GM18873 (cell line): ENCODE measurements at regions not wholly inside any gene's neighbourhood (a gene's known extent, or its start where the extent isn't known, plus 50 kb on each side); places are given as distances from the start of the nearest gene placed in this dataset.

Experiments
- ATAC-seq: cut with Tn5 transposase; IDR thresholded peaks from one replicate; pipeline ENCODE4 v1.9.1; 2021; ENCODE audit warnings: mild to moderate bottlenecking, moderate library complexity, moderate number of reproducible peaks; ENCODE audit not compliant: unreplicated experiment, low FRiP score

DNA sequence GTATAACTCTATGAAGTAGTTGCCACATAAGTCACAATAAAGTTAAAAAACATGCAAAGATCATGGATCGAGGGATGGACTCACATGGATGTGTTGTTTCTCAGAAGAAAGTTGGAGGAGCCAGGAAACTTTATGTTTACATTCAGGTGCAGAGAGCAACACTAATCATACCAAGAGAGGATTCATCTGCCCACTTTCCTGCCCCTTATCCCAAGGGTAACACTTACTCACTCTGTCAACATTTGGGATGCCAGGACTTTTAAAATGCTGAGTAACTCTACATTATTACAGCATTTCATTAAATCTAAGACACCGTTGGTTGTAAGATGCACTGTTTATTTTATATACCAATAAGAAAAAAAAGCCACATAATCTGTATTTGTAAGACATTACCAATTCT, 170.4 kb downstream of the KCNE4 start:
- no peak for ATAC-seq

DNA sequence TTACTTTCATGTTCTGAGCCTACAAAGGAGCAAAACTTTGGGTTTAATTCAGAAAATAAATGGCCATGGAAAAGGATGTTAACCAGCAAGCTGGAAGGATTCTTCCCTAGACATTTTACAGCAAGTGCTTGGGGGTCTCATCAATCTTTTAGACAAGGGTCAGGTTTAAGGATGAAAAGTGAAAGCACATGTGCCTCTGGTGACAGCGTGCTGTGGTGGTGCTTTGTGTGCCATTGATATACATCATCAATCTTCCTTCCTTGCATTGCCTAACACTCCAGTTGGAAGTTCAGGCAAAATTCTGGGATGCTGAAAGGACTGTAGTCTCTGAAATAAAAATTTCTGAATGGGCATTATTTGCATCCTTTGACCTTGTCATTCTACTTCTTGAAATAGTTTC, 171.2 kb downstream of the KCNE4 start:
- ATAC-seq = no peak

- ATAC-seq = no peak
Observed at GRCh38 chr2:223225266-223225665, 173.3 kb downstream of the KCNE4 start.

- ATAC-seq = no peak
Observed at GRCh38 chr2:223226264-223226663, 174.3 kb downstream of the KCNE4 start.

GRCh38 chr2:223227338-223227737, 175.3 kb downstream of the KCNE4 start:
- ATAC-seq = no peak

DNA sequence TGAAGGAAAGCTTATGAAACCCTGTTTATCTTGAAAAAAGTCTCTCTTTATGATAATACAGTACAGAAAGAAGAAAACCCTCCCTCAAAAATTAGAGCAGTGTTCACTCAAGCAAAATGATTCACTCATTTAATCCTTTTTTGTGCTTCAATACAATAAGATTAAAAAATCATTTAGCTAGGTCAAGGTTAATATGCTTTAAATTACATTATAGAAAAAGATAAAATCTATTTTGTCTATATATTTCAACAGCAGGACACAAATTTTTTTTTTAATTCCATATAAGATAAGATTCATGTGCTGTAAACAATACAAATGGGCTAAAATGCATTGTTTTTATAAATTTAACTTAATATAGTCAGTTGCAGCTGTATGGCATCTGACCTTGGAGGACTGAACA, 176.9 kb downstream of the KCNE4 start:
- no peak for ATAC-seq

DNA sequence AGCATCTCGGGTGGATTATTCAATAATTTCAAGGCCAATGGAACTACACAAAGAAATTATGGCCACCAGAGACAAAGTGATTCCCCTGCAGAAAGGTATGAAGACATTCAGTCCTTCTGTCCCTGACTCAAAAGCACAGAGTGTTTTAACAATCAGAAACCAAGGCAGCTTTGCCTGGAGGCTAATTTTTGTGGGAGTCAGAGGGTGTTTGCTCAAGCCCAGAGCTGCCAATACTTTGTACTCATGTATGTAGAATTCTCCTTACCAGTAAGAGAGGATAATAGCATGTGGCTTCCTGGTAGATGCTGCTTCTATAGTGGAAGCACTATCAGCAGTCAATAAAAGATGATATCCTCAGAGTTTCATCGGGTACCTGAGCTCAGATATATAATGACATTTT, 178.4 kb downstream of the KCNE4 start:
- no peak for ATAC-seq

DNA sequence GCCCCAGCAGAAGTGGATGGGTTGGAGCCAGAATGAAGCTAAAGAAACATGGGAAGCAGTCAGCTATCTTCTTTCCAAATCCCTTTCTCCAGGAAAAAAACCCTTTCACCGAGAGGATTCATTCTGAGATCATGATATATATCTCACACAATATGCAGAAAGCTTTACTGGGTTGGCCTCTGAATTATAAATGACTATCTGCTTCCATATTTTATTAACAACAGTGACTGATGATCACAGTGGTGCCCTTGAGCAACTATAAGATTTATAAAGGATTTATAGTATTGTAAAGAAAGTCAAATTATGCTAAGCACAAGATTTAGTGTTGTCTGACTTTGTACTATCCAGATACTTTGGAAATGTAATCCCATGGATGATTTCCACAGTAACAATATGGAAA, 180.3 kb downstream of the KCNE4 start:
- ATAC-seq = no peak

- ATAC-seq = no peak
Observed at GRCh38 chr2:223232896-223233295, 180.9 kb downstream of the KCNE4 start.

DNA sequence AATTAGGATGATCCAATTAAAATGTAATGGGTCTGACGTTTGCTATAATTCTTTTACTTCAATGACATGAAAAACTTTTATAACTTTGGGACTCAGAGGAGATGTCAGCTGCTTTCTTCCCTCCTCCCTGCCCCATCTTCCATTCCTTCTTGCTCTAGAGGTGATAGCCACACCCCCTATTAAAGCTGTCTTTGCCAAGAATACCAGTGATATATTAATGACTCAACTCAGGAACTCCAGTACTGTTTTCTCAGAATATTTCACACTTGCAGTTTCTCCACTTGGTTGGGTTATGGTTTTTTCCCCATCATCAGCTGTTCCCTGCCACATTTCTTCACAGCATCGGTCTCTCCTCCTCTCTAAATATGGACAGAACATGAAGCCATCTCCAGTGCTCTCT, 184.0 kb downstream of the KCNE4 start:
- no peak for ATAC-seq

- ATAC-seq = no peak
Observed at GRCh38 chr2:223238301-223238700, 186.3 kb downstream of the KCNE4 start.

GRCh38 chr2:223243233-223243632, 191.2 kb downstream of the KCNE4 start:
- no peak for ATAC-seq

GRCh38 chr2:223247136-223247535, 195.1 kb downstream of the KCNE4 start:
- ATAC-seq = no peak

GRCh38 chr2:223251656-223252229, 199.8 kb downstream of the KCNE4 start:
- no peak for ATAC-seq

GRCh38 chr2:223260681-223261080, 208.7 kb downstream of the KCNE4 start:
- ATAC-seq = no peak

DNA sequence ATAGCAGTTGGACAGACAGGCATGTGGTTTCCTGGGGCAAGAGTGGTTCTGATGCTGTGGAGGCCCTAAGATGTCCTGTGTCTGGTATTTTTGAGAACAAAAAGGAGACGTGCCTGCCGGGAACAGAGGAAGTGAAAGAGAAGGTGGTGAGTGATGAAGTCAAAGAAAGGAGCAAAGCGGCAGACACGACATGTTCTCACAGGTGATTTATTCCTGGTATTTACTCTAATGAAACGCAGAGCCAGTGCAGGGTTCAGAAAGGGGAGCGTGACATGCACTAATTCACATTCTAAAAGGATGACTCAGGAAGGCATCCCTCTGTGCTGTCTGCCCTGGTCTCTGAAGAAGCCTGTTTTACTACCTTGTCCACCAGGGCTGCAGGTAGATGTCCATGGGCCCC, 211.0 kb downstream of the KCNE4 start:
- ATAC-seq = no peak

DNA sequence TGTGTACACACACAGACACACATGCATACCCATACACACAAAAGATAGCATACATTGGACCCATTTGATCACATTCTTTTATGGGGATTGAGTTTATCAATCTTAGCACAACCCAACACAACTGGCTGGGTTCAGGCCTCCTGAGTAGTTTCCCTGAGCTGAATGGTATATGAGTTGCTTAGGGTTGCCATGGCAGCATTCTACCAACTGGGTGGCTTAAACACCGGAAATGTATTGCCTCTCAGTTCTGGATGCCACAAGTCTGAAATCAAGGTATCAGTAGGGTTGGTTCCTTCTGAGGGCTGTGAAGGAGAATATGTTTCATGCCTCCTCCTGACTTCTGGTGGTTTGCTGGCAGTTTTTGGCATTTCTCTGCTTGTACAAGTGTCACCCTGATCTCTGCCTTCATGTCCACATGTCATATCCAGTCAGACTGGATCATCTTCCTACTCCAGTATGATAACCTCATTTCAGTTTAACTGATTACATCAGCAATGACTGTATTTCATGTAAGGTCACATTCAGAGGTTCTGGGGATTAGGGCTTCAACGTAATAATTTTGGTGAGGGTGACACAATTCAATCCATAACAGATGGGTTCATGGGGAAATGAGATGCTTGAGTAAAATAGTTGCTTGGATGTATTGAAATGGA, 212.7 kb downstream of the KCNE4 start:
- ATAC-seq = no peak

GRCh38 chr2:223267160-223267951, 215.4 kb downstream of the KCNE4 start:
- ATAC-seq = no peak

GRCh38 chr2:223269386-223269785, 217.4 kb downstream of the KCNE4 start:
- ATAC-seq = no peak

- ATAC-seq = no peak
Observed at GRCh38 chr2:223270548-223270947, 218.6 kb downstream of the KCNE4 start.

GRCh38 chr2:223273995-223274394, 222.0 kb downstream of the KCNE4 start:
- ATAC-seq = no peak

DNA sequence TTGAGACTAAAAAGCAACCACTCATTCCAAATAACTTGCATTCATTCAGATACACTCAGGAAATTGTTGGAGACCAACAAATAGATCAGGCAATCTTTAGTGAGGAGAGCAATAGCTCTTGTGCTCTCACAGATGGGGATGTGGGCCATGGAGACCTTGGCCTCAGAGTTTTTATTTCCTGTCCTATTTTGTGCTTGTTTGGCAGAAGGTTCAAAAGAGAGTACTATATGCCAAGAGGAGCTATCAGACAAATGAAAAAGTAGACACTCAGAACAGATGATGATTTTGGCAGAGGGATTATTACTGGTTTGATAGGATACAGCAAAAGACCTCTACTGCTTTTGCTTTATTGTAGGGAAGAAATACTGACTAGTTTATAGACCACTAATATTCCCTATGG, 230.2 kb downstream of the KCNE4 start:
- ATAC-seq = no peak
